T1000 (cell line): ENCODE measurements at regions not wholly inside any gene's neighbourhood (a gene's known extent, or its start where the extent isn't known, plus 50 kb on each side); places are given as distances from the start of the nearest gene placed in this dataset.
A peak's percentile ranks its signal among the peaks of the same experiment; 100 is the strongest.

Source experiments
- DNase-seq: peaks from one replicate; lab custom pipeline; 2025; ENCODE audit warnings: mixed read lengths; lab: John Stamatoyannopoulos, UW

- no peak for DNase-seq
Measured at GRCh38 chr11:80778941-80779340, 1338.1 kb upstream of the TENM4 start.

DNA sequence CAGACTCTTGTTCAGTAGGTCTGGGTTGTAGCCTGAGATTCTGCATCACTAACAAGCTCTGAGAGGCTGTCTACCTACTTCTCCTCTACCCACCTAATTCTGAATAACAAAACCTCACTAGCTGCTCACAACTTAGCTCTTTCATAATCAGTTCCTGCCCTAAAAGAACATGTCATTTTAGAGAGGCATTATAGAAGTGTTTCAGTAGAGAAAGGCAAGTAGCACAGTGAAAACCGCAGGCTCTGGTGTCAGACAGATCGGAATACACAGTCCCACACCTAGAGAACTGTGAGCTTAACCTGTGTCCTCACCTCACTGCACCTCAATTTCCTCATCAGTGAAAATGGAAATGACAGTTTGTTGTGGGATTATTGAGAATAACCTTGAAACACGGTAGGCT, 1337.6 kb upstream of the TENM4 start:
- DNase-seq, result no peak

DNA sequence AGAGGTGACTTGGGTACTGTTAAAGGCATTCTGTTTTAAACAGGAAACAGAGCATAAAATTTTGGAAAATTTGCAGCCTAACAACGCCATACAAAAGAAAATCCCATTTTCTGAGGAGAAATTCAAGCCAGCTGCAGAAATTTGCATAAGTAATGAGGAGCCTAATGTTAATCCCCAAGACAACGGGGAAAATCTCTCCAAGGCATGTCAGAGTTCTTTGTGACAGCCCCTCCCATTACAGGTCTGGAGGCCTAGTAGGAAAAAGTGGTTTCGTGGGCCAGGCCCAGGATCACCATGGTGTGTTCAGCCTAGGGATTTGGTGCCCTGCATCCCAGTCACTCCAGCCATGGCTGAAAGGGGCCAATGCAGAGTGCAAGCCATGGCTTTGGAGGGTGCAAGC, 1333.1 kb upstream of the TENM4 start:
- no peak for DNase-seq

GRCh38 chr11:80771017-80771416, 1330.2 kb upstream of the TENM4 start:
- DNase-seq, result no peak

DNA sequence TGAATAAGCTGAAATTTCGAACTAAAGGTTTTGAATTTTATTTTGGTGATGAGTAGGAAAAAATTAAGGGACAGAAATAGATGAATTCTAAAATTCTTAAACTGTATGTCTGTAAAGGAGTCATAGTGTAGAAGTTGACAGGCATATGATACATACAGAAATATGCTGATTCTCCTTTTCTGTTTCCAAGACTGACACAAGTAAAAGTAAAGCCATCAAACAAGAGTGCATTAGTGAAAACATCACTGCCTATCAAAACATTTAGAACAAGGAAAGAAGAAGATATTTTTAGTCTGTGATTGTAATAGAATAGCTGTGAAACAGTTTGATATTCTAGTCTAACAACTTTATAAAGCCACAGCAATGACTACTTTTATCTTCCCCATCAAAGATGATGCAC, 1318.0 kb upstream of the TENM4 start:
- no peak for DNase-seq

DNA sequence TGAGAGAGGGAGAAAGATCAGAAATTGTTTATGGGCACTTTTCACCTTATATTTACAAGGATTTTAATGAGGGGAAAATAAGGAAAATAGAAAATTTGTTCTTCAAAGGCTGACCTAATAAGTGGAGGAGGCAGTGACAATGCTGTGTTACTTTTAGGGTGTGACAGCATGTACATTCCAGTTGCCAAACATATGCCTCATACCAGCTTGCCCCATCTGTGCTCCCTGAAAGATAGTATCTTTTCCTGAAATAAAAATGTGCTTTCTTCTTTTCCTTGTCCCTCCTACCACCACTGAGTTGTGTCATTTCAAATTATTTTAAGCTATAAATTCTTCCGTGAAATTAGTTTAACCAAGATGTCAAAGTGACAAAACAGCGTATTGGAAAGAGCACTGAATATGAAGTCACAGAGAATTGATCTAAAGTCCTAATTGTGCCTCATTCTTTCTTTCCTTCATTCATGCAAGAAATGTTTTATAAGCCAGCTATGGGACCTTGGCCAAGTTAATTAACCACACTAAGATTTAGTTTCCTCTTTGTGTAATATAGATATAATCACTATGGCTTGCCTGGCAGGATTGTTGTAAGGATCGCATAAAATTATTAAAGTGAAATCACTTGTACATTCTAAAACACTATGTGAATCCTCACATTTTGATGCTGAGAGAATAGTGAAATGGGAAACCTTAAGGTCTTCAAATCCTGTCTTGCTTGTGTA, 1307.5 kb upstream of the TENM4 start:
- no peak for DNase-seq

DNA sequence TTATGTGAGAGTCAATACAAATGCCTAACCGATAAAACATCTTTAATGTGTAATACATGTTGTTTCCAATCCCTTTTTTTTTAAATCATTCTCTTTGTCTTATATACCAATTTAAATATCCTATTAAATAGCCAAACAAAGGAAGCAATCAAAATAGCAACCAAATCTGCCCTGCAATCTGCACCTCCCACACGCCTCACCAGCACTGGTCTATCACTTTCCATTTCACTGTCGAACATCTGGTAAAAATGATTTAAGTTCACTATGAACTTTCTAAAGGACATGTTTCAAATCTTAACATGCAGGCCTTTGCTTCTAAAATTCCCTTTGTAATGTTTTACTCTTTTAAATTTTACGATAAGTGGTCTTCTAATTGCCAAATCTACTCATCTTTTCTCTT, 1305.5 kb upstream of the TENM4 start:
- no peak for DNase-seq

DNA sequence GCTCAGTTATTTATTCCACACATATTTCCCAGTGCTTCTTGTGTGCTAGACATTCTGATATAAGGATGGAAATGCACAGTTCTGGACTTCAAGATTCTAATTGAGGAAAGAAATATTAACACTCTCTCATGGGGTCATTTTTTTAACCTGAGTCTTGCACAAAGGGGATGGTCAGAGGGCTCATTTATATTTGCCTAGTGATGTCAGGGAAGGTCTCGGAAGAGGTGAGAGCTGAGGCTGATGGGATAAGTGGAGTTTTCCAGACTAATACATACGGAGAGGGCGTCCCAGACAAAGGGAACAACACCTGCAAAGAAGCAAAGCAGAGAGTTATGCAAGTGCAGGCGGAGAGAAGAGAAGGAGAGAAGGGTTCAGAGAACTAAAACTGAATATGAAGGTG, 1304.6 kb upstream of the TENM4 start:
- DNase-seq, result no peak

DNA sequence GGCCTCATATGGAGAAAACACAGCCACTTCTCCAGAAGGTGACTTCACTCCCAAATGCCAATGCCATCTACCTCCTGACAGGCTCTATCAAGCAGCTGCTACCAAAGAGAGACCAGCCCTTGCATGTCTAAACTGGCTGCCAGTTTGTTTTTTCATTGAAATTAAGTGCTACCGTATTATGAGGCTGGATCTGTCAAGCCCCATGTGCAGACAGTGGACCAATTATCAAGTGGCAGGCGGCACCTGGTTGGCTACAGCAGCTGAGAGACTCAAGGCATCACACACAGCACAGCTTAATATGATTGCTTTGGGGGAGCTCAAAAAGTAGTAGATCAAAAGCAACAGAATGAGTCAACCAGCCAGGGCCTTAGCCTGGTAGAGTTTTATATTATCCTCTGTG, 1293.0 kb upstream of the TENM4 start:
- DNase-seq, result no peak

- no peak for DNase-seq
Measured at GRCh38 chr11:80733361-80733760, 1292.5 kb upstream of the TENM4 start.

- DNase-seq, result no peak
Measured at GRCh38 chr11:80727315-80727714, 1286.5 kb upstream of the TENM4 start.

DNA sequence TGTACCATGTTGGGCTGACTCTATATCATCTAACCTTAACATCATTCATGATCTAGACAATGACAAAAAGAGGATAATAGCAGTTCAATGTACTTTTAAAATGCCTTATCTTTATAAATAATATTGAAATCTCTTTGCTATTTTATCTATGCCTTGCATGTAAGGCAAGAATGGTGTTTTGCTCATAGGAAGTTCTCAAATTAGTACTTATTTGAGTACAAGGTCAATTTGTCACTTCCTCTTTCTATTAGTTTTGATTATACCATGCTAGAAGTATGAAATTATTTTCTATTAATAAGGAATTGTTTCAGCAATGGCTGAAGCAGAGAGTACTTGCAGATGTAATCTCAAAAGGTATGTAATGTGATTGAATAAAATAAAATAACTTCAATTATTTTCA, 1285.4 kb upstream of the TENM4 start:
- DNase-seq, result no peak

- DNase-seq, result no peak
Measured at GRCh38 chr11:80724366-80724765, 1283.5 kb upstream of the TENM4 start.

DNA sequence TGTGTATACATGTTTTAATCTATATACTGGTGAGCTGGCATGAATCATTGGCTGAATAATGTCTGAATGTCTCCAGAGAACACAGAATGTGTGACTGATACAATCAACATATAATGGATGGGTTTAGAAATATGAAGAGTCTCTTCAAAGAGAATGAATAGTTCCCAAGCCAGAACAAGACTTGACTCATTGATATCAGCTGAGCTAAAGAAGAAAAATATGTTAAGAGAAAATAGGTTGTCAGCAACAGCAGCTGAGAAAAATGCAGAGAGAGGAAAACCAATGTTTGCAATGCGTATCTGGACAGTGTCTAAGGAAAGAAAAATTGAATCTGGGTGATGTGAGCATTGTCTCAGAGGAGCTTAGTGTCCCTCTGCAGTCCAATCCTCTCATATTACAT, 1281.8 kb upstream of the TENM4 start:
- no peak for DNase-seq

- no peak for DNase-seq
Measured at GRCh38 chr11:80720295-80720694, 1279.5 kb upstream of the TENM4 start.

DNA sequence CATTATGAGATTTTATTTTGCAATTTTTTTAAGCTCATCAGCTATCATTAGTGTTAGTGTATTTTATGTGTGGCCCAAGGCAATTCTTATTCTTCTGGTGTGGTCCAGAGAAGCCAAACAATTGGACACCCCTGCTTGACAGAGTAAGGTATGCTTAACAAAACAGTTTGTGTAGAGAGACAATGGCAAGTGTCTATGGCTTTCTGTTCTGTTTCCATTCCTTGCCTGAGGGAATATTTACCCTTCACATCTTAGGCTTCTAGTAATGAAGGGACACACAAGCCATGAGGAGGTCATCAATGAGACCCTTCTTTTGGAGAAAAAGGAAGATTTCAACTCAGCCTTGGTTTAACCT, 1278.4 kb upstream of the TENM4 start:
- no peak for DNase-seq

GRCh38 chr11:80718611-80719291, 1277.9 kb upstream of the TENM4 start:
- DNase-seq, result no peak

DNA sequence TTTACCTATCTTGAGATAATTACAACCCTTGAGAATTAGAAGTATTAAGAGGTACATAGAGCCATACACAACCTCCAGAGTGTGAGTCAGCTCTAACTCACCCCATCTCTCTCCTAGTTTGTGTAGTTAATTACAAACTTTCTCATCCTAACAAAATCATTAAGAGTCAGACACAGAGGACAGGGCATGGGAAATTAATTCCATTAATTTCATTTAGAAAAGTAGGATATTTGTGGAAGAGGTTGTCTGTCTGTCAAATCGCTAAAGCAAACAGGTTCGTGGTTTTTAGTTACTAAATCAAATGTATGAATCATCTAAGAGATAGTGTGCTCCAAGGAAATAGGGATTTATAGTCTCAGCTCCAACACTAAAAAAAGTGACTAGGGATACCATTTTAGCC, 1261.4 kb upstream of the TENM4 start:
- no peak for DNase-seq

GRCh38 chr11:80700386-80700785, 1259.6 kb upstream of the TENM4 start:
- DNase-seq, result no peak

DNA sequence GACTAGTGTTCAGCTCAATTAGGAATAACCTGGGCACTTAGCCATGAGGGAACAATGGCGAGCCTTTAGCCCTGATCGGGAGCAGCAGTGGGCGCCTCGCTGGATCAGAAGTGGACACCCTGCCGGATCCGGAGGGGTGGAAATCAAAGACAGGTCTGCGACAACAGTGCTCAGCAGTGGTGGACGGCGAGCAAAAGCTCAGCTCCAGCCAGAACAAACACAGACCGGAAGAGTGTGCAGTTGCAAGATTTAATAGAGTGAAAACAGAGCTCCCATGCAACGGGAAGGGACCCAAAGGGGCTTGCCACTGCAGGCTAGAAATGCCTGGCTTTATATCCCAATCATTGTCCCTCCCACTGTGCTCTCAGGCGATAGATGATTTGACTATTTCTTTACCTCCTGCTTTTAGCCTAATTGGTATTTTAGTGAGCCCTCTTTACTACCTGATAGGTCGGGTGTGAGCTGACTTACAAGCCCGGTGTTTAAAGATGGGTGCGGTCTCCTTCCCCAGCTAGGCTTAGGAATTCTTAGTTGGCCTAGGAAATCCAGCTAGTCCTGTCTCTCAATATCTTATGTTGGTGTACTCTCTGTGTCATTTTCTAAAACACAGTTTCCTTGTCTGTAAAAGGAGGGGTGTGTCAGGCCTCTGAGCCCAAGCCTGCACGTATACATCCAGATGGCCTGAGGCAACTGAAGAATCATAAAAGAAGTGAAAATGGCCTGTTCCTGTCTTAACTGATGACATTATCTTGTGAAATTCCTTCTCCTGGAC, 1258.8 kb upstream of the TENM4 start:
- peak; percentile 18 for DNase-seq

DNA sequence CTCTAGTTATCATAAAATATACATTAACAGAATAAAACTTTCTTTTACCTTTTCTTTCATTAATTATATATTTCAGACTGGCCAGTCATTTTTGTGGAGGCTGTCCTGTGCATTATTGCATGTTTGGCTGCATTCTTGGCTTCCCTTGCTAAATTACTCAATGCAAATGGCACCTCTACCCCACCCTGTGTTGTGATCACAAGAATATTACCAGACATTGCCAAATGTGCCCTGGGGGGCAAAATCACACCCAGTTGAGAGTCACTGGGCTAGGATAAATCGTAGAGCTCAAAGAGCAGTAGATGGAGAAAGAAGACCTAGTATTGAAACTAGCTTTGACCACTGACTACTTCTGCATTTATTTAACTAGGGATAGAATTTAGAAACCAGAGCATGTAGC, 1257.8 kb upstream of the TENM4 start:
- no peak for DNase-seq

- no peak for DNase-seq
Measured at GRCh38 chr11:80694385-80694784, 1253.6 kb upstream of the TENM4 start.

- no peak for DNase-seq
Measured at GRCh38 chr11:80687941-80688340, 1247.1 kb upstream of the TENM4 start.
